GM10248 (cell line): ENCODE measurements at regions not wholly inside any gene's neighbourhood (a gene's known extent, or its start where the extent isn't known, plus 50 kb on each side); places are given as distances from the start of the nearest gene placed in this dataset.
"Not testable (repeated sequence)": the region's sequence is repeated elsewhere in the genome, so short reads cannot be mapped to it uniquely, and the experiment has no call there.

Experiments used
- CTCF ChIA-PET: fragments of 300-600 bp; sonication (Branson Sonifier 250); formaldehyde crosslinking; extraction: SDS; loops from one replicate; lab custom pipeline; 2021; ENCODE audit warnings: antibody characterized with exemption; lab: Yijun Ruan, JAX
- POLR2A ChIA-PET: fragments of 350-650 bp; sonication (Branson Sonifier 250); formaldehyde crosslinking; extraction: SDS; loops from one replicate; lab custom pipeline; 2020; ENCODE audit warnings: antibody characterized with exemption; lab: Yijun Ruan, JAX
- DNase-seq: peaks from one replicate; pipeline ENCODE4 v3.0.0; 2012; ENCODE audit errors: extremely low spot score
- CTCF ChIP-seq: IDR thresholded peaks from 2 replicates; pipeline ENCODE4 v1.5.1; 2012; ENCODE audit warnings: mild to moderate bottlenecking, low read depth; ENCODE audit errors: extremely low read depth, missing control alignments, control extremely low read depth

- TF ChIP-seq CTCF: no peak
- DNase-seq: no peak
- CTCF ChIA-PET: interaction anchor here (1.1 kb wide), 1 partner anchor 12 kb away, joined by 5 read pairs; no protein-coding TSS in a partner anchor
Measured at GRCh38 chr2:36289731-36290130, 65.8 kb upstream of the CRIM1 start.

GRCh38 chr2:36287363-36288275, 68.0 kb upstream of the CRIM1 start:
- ChIA-PET POLR2A (no interaction called here), CTCF (interaction anchor here (1.4 to 1.9 kb wide), 2 partner anchors 8 to 378 kb away, joined by 4 to 6 read pairs; no protein-coding TSS in a partner anchor)
- no peak for DNase-seq

More at GRCh38 chr2:36289731-36290130, 65.8 kb upstream of the CRIM1 start:
- POLR2A ChIA-PET: no interaction called here

GRCh38 chr2:36279506-36279905, 76.1 kb upstream of the CRIM1 start:
- CTCF ChIA-PET, POLR2A ChIA-PET, DNase-seq: not testable (repeated sequence)

More at GRCh38 chr2:36287363-36288275, 68.0 kb upstream of the CRIM1 start:
- TF ChIP-seq CTCF: no peak

- CTCF ChIA-PET: interaction anchor here (1.6 kb wide), 1 partner anchor 12 kb away, joined by 5 read pairs; no protein-coding TSS in a partner anchor
- no peak for TF ChIP-seq CTCF
- POLR2A ChIA-PET: no interaction called here
- no peak for DNase-seq
Measured at GRCh38 chr2:36277881-36278523, 77.6 kb upstream of the CRIM1 start.

- POLR2A ChIA-PET: no interaction called here
- no peak for DNase-seq
- TF ChIP-seq CTCF: no peak
- CTCF ChIA-PET: interaction anchor here (0.9 to 1.6 kb wide), 2 partner anchors 13 to 21 kb away, joined by 3 to 5 read pairs; no protein-coding TSS in a partner anchor
Measured at GRCh38 chr2:36277146-36277808, 78.3 kb upstream of the CRIM1 start.

- POLR2A ChIA-PET: no interaction called here
- no peak for TF ChIP-seq CTCF
- CTCF ChIA-PET: no interaction called here
- no peak for DNase-seq
Measured at GRCh38 chr2:36271266-36271665, 84.3 kb upstream of the CRIM1 start.
